DOHH2 (cell line): ENCODE measurements at regions not wholly inside any gene's neighbourhood (a gene's known extent, or its start where the extent isn't known, plus 50 kb on each side); places are given as distances from the start of the nearest gene placed in this dataset.

Experiments used
- CTCF ChIP-seq: fragments of 200-600 bp; sonication (generic); IDR thresholded peaks from one replicate; pipeline ENCODE4 v1.5.1; 2014; ENCODE audit warnings: antibody characterized with exemption, mild to moderate bottlenecking, low read depth, low read length; ENCODE audit not compliant: poor library complexity, severe bottlenecking
- EZH2phosphoT487 ChIP-seq: fragments of 200-600 bp; sonication (generic); IDR thresholded peaks from 2 replicates; pipeline ENCODE4 v1.6.1; 2017; ENCODE audit warnings: borderline replicate concordance, mild to moderate bottlenecking, antibody characterized with exemption, low read length, moderate library complexity, mixed read lengths

DNA sequence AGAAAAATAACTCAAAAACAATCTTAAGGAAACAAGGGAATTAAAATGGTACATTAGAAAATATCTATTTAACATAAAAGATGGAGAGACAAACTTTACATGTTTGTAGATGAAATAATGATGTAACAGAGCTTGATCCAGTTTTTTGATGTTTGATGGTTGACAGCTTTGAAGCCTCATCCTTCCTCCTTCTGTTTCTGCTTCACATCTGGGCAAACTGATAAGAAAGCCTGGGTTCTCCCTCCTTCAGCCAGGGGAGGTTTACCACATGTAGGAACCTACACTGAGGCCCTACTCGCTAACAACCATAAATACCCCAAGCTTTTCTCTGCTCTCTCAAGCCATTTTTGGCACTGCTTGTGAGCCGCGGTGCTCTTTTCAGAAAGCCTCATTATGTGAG is 82.8 kb upstream of the ZNF32 start:
- TF ChIP-seq CTCF (no peak), EZH2phosphoT487 (no peak)
